HG03159 (cell line): ENCODE measurements at regions not wholly inside any gene's neighbourhood (a gene's known extent, or its start where the extent isn't known, plus 50 kb on each side); places are given as distances from the start of the nearest gene placed in this dataset.

Experiments used
- ATAC-seq: cut with Tn5 transposase; IDR thresholded peaks from one replicate; pipeline ENCODE4 v1.9.1; 2021; ENCODE audit warnings: mild to moderate bottlenecking, moderate library complexity; ENCODE audit not compliant: unreplicated experiment

DNA sequence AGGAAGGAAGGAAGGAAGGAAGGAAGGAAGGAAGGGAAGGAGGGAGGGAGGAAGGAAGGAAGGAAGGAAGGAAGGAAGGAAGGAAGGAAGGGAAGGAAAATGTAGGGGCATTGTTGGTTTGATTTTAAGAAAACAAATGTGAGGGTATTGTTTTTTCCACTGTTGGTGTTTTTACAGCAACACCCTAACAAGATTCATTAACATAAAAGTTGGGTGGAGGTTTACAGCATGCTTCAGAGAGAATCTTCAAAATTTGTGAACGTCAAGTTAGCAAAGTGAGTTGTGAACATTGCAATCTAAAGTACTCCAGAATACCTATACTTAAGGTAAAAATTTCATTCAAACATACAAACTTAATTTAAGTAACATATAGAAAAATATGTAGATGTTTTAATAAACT lies 200.2 kb upstream of the ID4 start:
- no peak for ATAC-seq

- no peak for ATAC-seq
These were observed 198.2 kb upstream of the ID4 start for GRCh38 chr6:19638931-19639330.

DNA sequence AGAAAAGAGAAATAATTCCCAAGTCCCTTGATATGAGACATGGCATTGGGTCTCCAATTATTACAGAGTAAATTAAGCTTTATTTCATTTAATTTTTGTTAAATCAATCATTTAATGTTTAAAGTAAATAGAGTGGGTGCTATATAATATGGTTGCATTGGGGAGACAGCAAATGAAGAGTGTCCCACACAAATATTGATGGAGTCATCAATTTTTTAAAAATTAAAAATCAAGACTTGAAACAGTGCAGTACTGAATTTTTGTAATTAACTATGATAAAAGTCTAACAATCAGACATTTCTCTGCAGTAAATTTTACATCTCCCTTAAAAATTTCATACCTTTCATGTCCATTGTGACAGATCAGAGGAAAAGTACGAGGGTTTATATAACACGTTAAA lies 193.9 kb upstream of the ID4 start:
- ATAC-seq, result no peak

DNA sequence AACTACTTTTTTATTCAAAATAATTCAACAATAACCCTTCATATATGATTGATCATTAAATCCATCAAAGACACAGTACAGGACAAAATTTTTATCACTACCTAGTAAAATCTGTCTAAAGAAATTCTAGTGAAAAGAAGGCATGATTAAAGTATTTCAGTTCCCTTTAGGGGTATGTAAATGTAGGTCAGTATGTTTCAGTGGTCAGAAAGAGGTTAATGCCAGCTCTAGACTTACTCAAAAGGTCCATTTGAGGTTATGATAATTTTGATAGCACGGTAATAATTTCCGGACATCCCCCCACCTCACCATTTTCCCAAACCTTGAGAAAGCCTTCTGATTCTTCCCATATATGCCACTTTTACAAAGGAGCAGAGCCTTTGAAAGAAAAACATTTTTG lies 193.5 kb upstream of the ID4 start:
- no peak for ATAC-seq

- ATAC-seq, result no peak
These were observed 181.4 kb upstream of the ID4 start for GRCh38 chr6:19655744-19656143.

GRCh38 chr6:19660123-19660910 lies 176.9 kb upstream of the ID4 start:
- ATAC-seq, result no peak

- ATAC-seq, result no peak
These were observed 174.3 kb upstream of the ID4 start for GRCh38 chr6:19662911-19663310.

DNA sequence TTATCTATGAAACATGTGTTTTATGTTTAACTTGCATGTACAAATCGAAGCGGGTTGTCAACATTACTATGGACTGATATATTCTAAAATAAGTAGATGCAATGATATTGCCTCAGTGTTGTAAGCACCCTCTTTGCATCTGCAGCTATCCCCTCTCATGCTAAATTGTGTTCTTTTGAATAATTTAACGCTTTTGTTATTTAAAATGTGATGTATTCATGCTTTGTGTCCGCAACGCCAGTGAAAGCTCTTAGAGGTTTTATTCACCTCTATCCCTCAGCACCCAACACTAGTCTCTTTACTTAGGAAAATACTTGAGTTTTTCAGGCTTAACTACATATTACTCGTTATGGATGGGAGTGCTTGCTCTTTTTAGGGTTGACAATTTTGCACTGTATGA lies 173.7 kb upstream of the ID4 start:
- no peak for ATAC-seq

DNA sequence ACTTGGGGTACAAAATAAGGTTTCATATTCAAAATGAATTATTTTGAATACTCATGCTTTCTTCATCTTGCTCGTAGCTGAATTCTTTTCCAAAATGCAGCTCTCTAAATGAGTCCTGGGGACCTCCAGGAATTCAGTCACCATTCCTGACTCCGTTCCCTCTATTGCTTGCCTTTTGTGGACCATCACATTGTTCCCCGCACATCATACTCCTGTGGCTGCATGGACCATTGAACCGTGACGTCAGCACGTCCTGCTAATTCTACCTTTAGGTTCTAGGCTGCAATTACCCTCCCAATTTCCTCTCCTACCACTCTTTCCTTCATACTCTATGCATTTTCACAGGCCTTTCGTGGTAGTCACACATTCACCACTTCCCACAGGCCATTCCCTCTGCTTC lies 173.1 kb upstream of the ID4 start:
- no peak for ATAC-seq

GRCh38 chr6:19664878-19665612 lies 172.1 kb upstream of the ID4 start:
- no peak for ATAC-seq

GRCh38 chr6:19665613-19665909 lies 171.6 kb upstream of the ID4 start:
- no peak for ATAC-seq

DNA sequence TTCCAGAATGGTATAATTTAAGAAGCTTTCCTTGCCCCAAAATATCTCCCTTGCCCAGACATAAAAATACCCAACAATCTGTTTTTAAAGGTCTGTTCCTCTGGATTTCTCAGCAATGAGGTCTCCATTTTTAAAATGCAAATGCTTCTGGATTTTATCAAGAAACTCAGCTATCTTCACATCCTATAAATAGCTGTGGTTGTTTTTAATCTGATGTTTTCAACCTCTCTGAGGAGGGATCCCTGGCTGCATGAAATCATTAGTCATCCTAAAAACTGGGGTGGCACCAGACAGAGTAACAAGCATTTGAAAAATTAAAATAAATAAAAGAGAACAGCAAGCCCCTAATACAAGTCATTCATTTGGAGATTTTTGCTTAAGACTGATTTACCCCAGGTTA lies 168.5 kb upstream of the ID4 start:
- no peak for ATAC-seq

- ATAC-seq, result no peak
These were observed 168.0 kb upstream of the ID4 start for GRCh38 chr6:19669206-19669605.

- ATAC-seq, result no peak
These were observed 154.3 kb upstream of the ID4 start for GRCh38 chr6:19682859-19683258.

- no peak for ATAC-seq
These were observed 146.7 kb upstream of the ID4 start for GRCh38 chr6:19690325-19691075.

DNA sequence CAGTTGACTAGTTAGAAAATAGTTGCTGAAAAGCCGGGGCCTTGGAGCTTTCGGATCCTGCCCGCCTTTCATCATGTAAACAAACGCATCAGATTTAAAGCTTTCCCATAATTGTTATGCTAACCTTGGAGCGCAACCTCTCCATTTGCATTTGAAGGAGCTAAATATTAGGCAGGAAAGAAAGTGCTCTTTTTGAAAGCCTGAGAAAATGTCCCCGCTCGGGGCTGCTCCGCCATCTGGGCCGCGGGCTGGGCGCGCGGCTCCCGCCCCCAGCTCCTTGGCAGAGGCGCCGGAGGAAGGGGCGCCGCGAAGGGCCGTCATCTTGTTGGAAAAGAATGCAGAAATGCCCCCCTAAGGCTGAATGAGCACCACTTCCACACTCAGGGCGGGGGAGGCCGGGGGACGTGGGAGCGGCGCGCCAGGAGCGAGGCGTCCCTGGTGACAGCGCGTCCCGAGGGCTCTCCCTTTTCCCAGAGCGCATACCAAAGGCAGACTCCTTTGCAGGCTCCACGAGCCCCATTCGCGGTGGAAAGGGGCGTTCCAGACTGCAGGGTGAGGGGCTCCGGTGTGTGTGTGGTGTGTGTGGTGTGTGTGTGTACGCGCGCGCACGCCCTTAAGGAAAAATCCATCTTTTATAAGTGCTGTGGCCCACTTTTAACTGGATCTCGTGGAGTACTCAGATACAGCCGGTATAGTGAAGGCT lies 145.6 kb upstream of the ID4 start:
- no peak for ATAC-seq

DNA sequence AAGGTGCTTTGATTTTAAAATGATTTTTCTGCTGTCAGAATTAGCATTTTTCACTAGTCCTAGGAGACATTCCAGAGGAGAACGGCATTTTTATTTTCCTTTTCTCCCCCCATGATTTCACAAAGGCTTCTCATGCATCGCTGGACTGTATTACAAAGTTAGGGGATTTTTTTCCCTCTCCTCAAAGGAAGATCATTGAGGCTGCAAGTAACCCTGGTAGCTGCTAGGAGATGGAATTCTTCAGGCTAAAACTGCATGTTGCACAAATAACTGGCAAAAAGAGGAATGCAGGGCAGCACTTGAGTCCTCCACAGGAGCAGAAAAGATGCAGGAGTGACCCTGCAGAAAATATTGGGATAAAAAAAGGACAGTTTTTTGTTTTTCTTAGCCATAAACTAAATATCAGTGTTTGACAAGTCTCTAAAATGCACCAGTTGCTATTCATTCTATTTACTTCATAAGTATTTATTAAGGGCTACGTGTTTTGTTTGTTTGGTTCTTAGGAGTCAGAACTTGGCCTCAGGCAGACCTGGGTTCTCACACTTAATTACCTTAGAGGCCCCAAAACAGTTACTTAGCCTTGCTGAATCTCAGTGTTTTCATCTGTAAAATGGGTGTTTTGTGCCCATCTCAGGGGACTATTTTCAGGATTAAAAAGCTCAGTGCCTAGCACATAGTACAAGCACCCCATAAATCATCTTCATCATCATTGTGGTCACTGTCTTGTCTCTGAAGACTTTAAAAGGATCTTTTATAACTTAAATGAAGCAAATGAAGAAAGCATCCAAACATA lies 144.5 kb upstream of the ID4 start:
- no peak for ATAC-seq

GRCh38 chr6:19694697-19695096 lies 142.5 kb upstream of the ID4 start:
- ATAC-seq, result no peak

DNA sequence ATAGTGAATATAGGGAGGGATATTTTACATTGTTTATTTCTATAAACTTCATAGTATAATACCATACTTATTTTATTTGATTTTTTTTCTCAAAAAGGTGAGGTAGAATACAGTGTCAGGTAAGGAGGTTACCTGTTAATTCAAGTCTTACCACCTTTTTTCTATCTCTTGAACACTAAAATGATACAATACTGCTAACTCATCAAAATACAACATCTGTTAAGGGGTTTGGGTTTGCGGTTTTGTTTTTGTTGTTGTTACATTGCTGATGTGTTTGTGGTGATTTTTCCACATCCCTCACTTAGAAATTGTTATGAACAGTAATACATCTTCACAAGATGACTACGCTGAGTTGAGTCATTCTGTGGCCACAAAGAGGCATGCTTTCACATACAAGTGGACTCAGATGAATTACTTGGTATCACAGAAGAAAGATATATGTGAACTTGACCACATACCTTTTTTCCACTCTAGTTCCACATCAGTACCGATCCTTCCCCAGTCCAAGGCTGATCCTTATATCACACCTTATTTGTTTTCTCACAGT lies 139.4 kb upstream of the ID4 start:
- ATAC-seq, result no peak

- no peak for ATAC-seq
These were observed 137.2 kb upstream of the ID4 start for GRCh38 chr6:19699932-19700331.
